ENCODE measurements at regions not wholly inside any gene's neighbourhood (a gene's known extent, or its start where the extent isn't known, plus 50 kb on each side); places are given as distances from the start of the nearest gene placed in this dataset.

- no peak for TF ChIP-seq CTCF (IDR thresholded peaks at IDR 0.05)
- no peak for TF ChIP-seq ZFX (IDR thresholded peaks at IDR 0.05; ENCODE audit: borderline replicate concordance)
Measured at GRCh38 chr12:88367231-88367630, 213.0 kb downstream of the KITLG start.

Measured in 22Rv1 (cell line).